Panc1 (cell line): ENCODE measurements at regions not wholly inside any gene's neighbourhood (a gene's known extent, or its start where the extent isn't known, plus 50 kb on each side); places are given as distances from the start of the nearest gene placed in this dataset.

Experiments used
- ATAC-seq: fragments of 200-7000 bp; cut with Tn5 transposase; 2 replicates; pipeline ENCODE4 v1.9.1; 2020; ENCODE audit warnings: mild to moderate bottlenecking, moderate library complexity
- BruUV-seq: library from RNA; stranded (reverse); fragments of 400-500 nt; replicated peaks from 2 replicates; lab custom pipeline; 2021; lab: Mats Ljungman, UMichigan
- CTCF ChIA-PET: fragments of 300-600 bp; sonication (Branson Sonifier 250); formaldehyde crosslinking; loops from one replicate; lab custom pipeline; 2022; ENCODE audit warnings: antibody characterized with exemption; lab: Charles Lee
- POLR2A ChIA-PET: fragments of 300-600 bp; sonication (Branson Sonifier 250); formaldehyde crosslinking; loops from one replicate; lab custom pipeline; 2022; ENCODE audit warnings: antibody characterized with exemption; lab: Charles Lee
- DNase-seq: peaks from one replicate; pipeline ENCODE4 v3.0.0-alpha.2; 2010; ENCODE audit warnings: low read depth, low spot score
- H3K27ac ChIP-seq: 2 replicates; pipeline ENCODE4 v1.5.1; 2011; ENCODE audit warnings: mild to moderate bottlenecking, low read length, inconsistent platforms
- H3K27me3 ChIP-seq: fragments of 200-500 bp; sonication (Bioruptor generic); 2 replicates; pipeline ENCODE4 v1.6.0; 2014; ENCODE audit warnings: low read length, inconsistent platforms; ENCODE audit not compliant: control insufficient read depth, insufficient read depth
- H3K36me3 ChIP-seq: fragments of 200-500 bp; sonication (Bioruptor generic); 2 replicates; pipeline ENCODE4 v1.5.1; 2014; ENCODE audit warnings: inconsistent platforms, mild to moderate bottlenecking, low read length, moderate library complexity; ENCODE audit not compliant: control insufficient read depth, insufficient read depth
- H3K4me1 ChIP-seq: 2 replicates; pipeline ENCODE4 v1.5.1; 2011; ENCODE audit warnings: inconsistent platforms, mild to moderate bottlenecking, low read length, moderate library complexity; ENCODE audit not compliant: control insufficient read depth, insufficient read depth
- H3K4me3 ChIP-seq, 2 experiments: 2 replicates each; pipeline ENCODE4 v1.5.1; 2011 to 2012; ENCODE audit warnings: low read depth in 2 of 2, low read length in 2 of 2, mild to moderate bottlenecking in 2 of 2, inconsistent platforms in 1 of 2, moderate library complexity in 1 of 2
- H3K9me3 ChIP-seq: fragments of 200-500 bp; sonication (Bioruptor generic); 2 replicates; pipeline ENCODE4 v1.5.1; 2014; ENCODE audit warnings: low read depth, mild to moderate bottlenecking, inconsistent platforms, low read length, moderate library complexity; ENCODE audit not compliant: control insufficient read depth, insufficient read depth
- CTCF ChIP-seq: fragments of 450-650 bp; IDR thresholded peaks from 2 replicates; pipeline ENCODE4 v1.5.1; 2017; ENCODE audit warnings: mild to moderate bottlenecking
- POLR2AphosphoS5 ChIP-seq: IDR thresholded peaks from 2 replicates; pipeline ENCODE4 v1.6.1; 2012; ENCODE audit warnings: mild to moderate bottlenecking, low read depth, low read length, moderate library complexity
- SIN3A ChIP-seq: IDR thresholded peaks from 2 replicates; pipeline ENCODE4 v1.6.1; 2012; ENCODE audit warnings: low read depth, mild to moderate bottlenecking, low read length, moderate library complexity, borderline replicate concordance; ENCODE audit not compliant: insufficient read depth
- TCF7L2 ChIP-seq: IDR thresholded peaks from 2 replicates; pipeline ENCODE4 v1.6.1; 2011; ENCODE audit warnings: mild to moderate bottlenecking, low read depth, low read length, inconsistent platforms
- in situ Hi-C: cut with HindIII; loops from 2 replicates; pipeline ENCODE4 v1.10.0; 2016; ENCODE audit warnings: low sequenced_read_pairs, low pct_unique_long_range_greater_than_20kb
- intact Hi-C: fragments of 100-400 bp; cut with micrococcal nuclease; formaldehyde crosslinking; loops from one replicate; pipeline ENCODE4 v1.10.0; 2022; ENCODE audit not compliant: unreplicated experiment
- TF ChIP-seq, protein P1 (sequence below), 2 experiments: IDR thresholded peaks; 2 replicates each; pipeline ENCODE4 v1.6.1; 2011 to 2012; ENCODE audit warnings: low read depth in 2 of 2, control low read depth in 1 of 2, low read length in 1 of 2, mild to moderate bottlenecking in 1 of 2, moderate library complexity in 1 of 2; ENCODE audit not compliant: insufficient read depth in 1 of 2

DNA sequence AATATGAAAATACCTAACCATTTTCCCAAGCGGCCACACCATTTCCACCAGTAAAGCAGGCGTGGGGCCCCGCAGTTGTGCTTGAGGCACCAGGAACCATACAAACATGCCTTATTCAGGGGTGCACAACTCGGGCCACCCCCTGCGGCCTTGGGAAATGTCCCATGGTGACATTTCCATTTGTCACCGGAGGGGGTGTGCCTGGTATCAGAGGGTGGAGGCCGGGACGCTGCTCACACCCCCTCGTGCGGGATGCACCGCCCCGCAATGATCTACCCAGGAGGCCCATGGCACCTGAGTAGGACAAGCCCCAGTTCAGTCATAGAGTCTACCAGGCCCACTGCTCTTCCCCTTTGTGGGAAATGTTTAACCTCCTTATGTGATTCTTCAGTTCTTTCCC is 218.8 kb downstream of the TEX29 start:
- ChIA-PET POLR2A (no interaction called here), CTCF (no interaction called here)
- TF ChIP-seq SIN3A (no peak), TCF7L2 (no peak), CTCF (no peak), POLR2AphosphoS5 (no peak)
- TF ChIP-seq, protein P1, sequence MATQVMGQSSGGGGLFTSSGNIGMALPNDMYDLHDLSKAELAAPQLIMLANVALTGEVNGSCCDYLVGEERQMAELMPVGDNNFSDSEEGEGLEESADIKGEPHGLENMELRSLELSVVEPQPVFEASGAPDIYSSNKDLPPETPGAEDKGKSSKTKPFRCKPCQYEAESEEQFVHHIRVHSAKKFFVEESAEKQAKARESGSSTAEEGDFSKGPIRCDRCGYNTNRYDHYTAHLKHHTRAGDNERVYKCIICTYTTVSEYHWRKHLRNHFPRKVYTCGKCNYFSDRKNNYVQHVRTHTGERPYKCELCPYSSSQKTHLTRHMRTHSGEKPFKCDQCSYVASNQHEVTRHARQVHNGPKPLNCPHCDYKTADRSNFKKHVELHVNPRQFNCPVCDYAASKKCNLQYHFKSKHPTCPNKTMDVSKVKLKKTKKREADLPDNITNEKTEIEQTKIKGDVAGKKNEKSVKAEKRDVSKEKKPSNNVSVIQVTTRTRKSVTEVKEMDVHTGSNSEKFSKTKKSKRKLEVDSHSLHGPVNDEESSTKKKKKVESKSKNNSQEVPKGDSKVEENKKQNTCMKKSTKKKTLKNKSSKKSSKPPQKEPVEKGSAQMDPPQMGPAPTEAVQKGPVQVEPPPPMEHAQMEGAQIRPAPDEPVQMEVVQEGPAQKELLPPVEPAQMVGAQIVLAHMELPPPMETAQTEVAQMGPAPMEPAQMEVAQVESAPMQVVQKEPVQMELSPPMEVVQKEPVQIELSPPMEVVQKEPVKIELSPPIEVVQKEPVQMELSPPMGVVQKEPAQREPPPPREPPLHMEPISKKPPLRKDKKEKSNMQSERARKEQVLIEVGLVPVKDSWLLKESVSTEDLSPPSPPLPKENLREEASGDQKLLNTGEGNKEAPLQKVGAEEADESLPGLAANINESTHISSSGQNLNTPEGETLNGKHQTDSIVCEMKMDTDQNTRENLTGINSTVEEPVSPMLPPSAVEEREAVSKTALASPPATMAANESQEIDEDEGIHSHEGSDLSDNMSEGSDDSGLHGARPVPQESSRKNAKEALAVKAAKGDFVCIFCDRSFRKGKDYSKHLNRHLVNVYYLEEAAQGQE (IDR thresholded peaks at IDR 0.05; ENCODE audit: insufficient read depth in 1 of 2, low read depth in 2 of 2, low read length in 1 of 2), result no peak
- no peak for ATAC-seq
- Histone ChIP-seq H3K9me3 (no peaks in the 10 kb centered on the region), H3K36me3 (no peaks in the 10 kb centered on the region), H3K4me1 (no peaks in the 10 kb centered on the region), H3K27ac (no peak overlapping the region), H3K27me3 (peaks cover 2% of the 10 kb centered on the region; the same call in 1 of the 2 replicates), H3K4me3 (no peak overlapping the region)
- BruUV-seq, result no TSS peak
- intact Hi-C loops (no loop called here), in situ Hi-C loops (no loop called here)
- DNase-seq, result no peak

DNA sequence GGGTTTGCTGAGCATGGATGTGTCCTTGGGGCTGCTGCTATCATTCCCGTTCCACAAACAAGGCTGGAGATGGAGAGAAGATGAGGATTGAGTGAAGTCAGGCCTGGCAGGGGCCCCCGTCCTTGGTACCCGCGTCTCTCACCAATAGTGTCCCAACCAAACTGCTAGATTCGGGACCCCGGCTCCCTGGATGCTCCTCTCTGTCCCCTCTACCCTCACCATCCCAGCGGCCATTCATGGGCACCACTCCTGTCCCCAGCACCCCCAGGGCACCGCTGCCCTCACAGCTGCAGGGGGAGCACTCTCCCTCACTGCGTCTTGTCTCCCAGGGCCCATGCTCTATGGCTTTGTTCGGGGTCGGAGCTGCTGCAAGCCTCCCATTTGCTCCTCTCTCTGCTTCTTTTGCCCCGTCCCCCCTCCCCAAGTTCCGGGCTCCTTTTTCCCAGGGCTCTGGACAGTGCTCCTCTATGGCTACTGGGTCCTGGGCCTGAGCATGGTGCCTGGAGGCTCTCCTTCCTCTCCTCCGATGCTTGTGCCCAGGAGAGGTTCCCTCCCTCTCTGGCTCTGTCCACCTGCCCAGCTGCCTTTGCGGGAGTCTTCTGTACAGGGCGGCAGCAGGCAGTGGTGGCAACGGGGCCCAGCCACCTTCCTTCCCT is 219.5 kb downstream of the TEX29 start:
- ChIA-PET CTCF (no interaction called here), POLR2A (no interaction called here)
- no peaks in the 10 kb centered on the region for H3K4me1 ChIP-seq
- DNase-seq (no peak), ATAC-seq (no peak)
- TF ChIP-seq CTCF (no peak), TCF7L2 (no peak), SIN3A (no peak), POLR2AphosphoS5 (no peak)
- TF ChIP-seq, protein P1 (IDR thresholded peaks at IDR 0.05; ENCODE audit: insufficient read depth in 1 of 2, low read depth in 2 of 2, low read length in 1 of 2), result no peak
- H3K4me3 ChIP-seq, result no peak overlapping the region
- no peaks in the 10 kb centered on the region for H3K36me3 ChIP-seq
- intact Hi-C loops, result no loop called here
- H3K27ac ChIP-seq, result no peak overlapping the region
- peaks cover 2% of the 10 kb centered on the region; the same call in 1 of the 2 replicates for H3K27me3 ChIP-seq
- H3K9me3 ChIP-seq, result no peaks in the 10 kb centered on the region
- in situ Hi-C loops, result no loop called here
- BruUV-seq, result no TSS peak
